ENCODE measurements at regions not wholly inside any gene's neighbourhood (a gene's known extent, or its start where the extent isn't known, plus 50 kb on each side); places are given as distances from the start of the nearest gene placed in this dataset.

- DNase-seq: no peak
Measured at GRCh38 chr7:12133865-12134264, 77.2 kb upstream of the TMEM106B start.

DNA sequence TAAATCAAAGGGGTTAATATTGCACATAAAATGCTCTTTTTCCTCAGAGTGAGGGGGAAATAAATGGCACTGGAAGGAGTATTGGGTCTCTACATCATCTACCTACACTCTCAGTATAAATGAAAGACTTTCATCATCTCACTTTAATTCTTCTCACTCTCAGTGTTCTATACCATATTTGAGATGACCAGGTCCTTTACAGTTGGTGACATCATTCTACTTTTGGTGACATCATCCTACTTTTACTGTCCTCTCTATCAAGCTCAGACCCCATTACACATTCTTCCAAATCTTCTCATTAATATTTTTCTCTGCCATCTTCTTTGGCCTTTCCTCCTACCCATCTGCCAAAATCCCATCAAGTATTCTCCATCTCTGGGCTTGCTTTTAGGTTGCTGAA, 74.6 kb upstream of the TMEM106B start:
- DNase-seq: no peak

DNA sequence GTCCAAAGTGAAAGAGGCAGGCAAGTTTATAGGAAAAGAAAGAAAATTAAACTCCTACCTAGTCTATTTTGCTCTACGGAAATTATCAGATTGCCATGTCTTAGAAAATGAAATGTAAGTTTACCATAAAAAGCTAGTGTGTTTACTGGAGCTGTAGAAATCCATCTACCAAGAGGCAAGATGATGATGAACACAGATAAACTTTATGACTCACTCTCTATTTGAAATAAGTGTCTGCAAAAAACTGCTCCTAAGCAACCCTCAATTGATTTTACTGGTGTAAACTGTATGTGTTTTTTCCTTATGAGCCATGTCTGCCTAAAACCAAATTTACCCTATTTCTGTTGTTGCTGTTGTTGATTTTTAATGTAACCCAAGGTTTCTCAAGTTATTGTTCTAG, 73.8 kb upstream of the TMEM106B start:
- DNase-seq: no peak

- DNase-seq: no peak
Measured at GRCh38 chr7:12138421-12138820, 72.7 kb upstream of the TMEM106B start.

DNA sequence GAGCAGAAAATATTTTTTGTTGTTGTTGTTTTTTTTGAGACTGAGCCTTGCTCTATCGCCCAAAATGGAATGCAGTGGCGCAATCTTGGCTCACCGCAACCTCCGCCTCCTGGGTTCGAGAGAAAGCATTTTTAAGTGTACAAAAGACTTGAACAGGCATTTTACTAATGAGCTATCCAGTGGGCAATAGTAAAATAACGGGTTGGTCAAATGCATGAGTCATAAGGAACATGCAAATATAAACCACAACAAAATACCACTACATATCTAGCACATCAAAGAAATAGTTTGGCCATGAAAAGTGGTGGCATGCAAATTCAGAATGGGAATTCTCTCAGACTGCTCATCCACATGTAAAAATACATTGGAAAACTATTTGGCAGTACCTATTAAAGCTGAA, 71.7 kb upstream of the TMEM106B start:
- DNase-seq: no peak

DNA sequence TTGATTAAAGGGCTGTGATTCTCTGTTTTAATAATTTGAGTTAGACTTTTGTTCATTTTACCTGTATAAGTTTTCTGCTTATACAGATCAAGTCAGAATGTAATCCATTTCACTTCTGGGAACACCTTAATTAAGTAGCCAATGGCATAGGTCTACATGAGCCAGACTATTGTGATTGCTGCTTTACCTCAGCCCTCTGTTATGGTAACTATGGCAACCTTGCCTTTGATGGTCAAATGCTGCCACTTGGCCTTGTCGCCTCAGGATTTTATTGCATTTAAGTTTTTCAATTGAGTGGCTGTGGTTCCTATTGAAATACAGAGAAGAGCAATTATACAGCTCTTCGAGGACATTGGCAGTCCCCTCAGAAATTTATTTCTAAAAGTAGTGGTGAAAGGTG, 64.3 kb upstream of the TMEM106B start:
- no peak for DNase-seq

DNA sequence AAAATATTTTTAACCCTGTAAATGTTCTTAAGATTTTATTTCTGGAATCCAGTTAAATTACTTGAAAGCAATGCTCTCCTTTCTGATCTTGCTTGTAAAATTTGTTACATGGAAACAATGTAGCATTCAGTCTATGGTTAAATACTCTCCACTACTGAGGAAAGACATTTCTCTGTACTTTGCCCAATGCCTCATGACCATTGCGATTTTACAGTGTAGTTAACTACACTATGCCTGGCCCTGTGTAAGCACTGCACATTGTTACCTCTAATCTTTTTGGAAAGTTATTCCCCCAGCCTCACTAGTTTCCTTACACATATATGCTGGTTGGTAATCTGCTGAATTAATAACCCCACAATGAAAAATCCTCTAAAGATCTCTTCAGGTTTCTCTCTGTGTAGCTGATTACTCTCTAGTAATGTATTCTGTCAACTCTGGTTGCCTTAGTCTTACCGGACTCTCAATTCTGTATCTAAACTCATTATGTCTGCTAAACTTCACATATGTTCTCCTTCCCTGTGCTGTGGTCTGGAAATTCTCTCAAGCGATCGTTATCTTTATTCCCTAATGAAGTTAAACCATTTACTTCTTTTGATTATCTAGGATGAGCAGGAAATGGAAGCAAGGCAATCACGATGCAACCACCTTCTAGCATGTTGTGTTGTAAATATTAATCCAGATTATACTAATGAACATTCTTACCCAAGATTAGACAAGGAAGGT, 58.7 kb upstream of the TMEM106B start:
- DNase-seq: no peak

GRCh38 chr7:12154119-12154518, 57.0 kb upstream of the TMEM106B start:
- no peak for DNase-seq

- DNase-seq: peak; percentile 4
Measured at GRCh38 chr7:12157517-12157916, 53.6 kb upstream of the TMEM106B start.

DNA sequence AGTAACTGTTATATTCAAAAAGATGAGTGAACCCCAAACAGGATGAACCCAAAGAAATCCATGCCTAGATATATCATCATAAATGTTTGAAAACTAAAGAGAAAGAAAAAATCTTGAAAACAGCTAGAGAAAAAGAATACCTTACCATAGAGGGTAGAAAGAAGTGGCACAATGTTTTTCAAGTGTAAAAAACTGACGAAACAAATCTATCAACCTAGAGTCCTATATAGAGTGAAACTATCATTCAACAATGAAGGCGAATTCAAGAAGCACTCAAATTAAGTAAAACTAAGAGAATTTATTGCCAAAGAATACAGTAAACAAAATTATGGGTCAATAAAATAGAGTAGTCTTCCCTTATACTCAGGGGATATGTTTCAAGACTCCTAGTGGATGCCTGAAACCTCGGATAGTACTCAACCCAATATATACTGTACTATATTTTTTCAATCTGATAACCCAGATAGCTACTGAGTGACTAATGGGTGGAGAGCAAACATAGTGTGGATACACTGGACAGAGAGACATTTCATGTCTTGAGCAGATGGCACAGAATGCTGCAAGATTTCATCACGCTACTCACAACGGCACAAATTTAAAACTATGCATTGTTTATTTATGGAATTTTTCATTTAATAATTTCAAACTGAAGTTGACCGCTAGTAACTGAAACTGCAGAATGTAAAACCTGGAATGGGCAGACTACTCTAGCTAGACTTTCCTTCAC, 52.6 kb upstream of the TMEM106B start:
- no peak for DNase-seq

DNA sequence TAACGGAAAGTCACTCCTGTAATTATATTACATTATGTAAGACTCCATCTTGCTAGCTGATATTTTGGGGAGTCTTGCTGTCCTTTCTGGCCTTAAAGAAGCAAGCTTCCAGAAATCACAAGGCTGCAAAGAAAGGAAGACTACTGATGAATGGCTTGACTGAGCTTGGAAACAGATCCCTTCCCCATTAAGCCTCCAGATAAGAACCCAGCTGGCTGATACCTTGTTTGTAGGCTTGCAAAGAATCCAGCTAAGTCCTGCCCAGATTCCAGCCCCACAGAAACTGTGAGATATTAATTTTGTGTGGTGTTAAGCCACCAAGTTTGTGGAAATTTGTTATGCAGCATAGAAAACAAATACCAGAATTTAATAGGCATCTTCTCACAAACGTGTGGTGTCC, 49.9 kb upstream of the TMEM106B start:
- DNase-seq: no peak

Measured in hematopoietic multipotent progenitor cell treated with erythropoietin and hydrocortisone succinate and interleukin-3 and kit ligand, for 6 days (in vitro differentiated cells).